GM12873 (cell line): ENCODE measurements at regions not wholly inside any gene's neighbourhood (a gene's known extent, or its start where the extent isn't known, plus 50 kb on each side); places are given as distances from the start of the nearest gene placed in this dataset.

Source experiments
- CTCF ChIP-seq: IDR thresholded peaks from 2 replicates; pipeline ENCODE4 v1.5.1; 2012; ENCODE audit warnings: low read depth, mild to moderate bottlenecking, moderate library complexity, low read length, control low read depth; ENCODE audit not compliant: insufficient read depth; ENCODE audit errors: missing control alignments

- no peak for TF ChIP-seq CTCF
Observed at GRCh38 chr2:15115776-15116175, 445.4 kb downstream of the NBAS start.

- TF ChIP-seq CTCF = no peak
Observed at GRCh38 chr2:15116830-15117229, 444.3 kb downstream of the NBAS start.
